Stimulated activated CD8-positive, alpha-beta memory T cell treated with anti-CD3 and anti-CD28 coated beads, Interleukin-4, amount 100 ng/mL, for 24 hours (primary cell): ENCODE measurements at regions not wholly inside any gene's neighbourhood (a gene's known extent, or its start where the extent isn't known, plus 50 kb on each side); places are given as distances from the start of the nearest gene placed in this dataset.
"Not testable (repeated sequence)": the region's sequence is repeated elsewhere in the genome, so short reads cannot be mapped to it uniquely, and the experiment has no call there.

Experiments
- DNase-seq: peaks from one replicate; pipeline ENCODE4 v3.0.0-alpha.2; 2020; ENCODE audit warnings: low read depth

DNA sequence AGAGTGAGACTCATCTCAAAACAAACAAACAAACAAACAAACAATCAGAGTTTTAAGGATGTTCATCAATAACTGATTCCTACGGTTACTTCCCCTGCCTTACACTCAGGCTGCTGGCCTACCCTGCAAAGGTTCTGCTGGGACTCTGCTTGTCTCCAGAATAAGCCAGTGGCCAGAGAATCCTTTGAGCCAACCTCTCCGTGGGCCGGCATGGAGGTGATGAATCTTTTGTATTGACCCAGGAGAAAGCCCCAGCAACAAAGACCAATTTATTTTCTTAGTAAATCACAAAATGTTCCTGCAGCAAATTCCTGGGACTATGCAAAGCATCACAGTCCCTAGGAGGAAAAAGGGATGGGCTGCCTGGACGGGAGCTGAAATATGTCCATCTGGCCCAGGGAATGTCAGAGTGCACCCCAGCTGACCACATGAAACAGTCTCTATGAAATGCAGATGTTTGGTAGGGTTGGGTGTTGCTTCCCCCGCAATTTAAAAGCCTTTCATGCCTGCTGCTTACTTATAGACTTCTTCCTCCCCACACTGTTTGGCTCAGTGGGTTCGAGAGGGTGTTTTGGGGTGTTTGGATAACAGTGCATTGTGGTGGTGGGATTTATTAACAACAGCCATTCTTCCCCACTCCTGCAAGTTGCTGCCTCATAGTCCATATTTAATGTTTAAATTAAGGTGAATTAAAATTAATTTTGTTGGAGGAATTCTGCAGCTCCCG lies 185.9 kb upstream of the IRF2BP2 start:
- not testable (repeated sequence) for DNase-seq

- not testable (repeated sequence) for DNase-seq
Observed at GRCh38 chr1:234795007-234795406, 185.0 kb upstream of the IRF2BP2 start.

DNA sequence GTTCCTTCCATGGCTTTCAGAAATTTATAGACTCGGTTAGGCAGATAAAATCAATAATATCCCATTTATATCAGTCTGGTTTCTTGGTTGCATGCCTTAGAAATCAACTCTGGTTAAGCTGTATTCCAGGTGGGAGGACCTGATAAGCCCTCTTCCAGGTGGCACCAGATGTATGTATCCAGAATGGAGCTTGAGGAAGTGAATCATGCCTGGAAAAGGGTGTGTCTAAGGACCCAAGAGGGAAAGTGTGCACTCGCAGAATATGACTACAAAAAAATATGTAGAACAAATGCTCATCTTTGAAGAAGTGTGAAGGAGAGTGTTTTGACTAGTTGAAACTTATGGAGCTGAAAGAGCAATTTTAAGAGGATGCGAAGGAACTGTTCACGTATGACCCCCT lies 184.5 kb upstream of the IRF2BP2 start:
- DNase-seq: not testable (repeated sequence)

GRCh38 chr1:234793924-234794323 lies 183.9 kb upstream of the IRF2BP2 start:
- DNase-seq: not testable (repeated sequence)

- DNase-seq: not testable (repeated sequence)
Observed at GRCh38 chr1:234792221-234792864, 182.4 kb upstream of the IRF2BP2 start.

- not testable (repeated sequence) for DNase-seq
Observed at GRCh38 chr1:234791615-234792014, 181.6 kb upstream of the IRF2BP2 start.

DNA sequence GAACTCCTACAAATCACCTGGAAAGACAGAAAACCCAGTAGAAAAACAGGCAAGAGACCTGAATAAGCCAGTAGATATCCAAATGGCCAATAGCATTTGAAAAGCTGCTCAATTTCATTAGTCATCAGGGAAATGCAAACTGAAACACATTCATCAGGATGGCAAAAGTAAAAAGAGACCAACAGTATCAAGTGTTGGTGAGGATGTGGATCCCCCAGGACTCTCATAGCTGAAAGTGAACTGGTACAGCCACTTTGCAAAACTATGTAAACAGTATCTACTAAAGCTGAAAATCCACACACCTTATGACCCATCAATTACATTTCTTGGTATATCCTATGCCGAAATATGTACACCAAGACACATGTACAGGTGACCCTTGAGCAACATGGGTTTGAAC lies 180.4 kb upstream of the IRF2BP2 start:
- DNase-seq: not testable (repeated sequence)

DNA sequence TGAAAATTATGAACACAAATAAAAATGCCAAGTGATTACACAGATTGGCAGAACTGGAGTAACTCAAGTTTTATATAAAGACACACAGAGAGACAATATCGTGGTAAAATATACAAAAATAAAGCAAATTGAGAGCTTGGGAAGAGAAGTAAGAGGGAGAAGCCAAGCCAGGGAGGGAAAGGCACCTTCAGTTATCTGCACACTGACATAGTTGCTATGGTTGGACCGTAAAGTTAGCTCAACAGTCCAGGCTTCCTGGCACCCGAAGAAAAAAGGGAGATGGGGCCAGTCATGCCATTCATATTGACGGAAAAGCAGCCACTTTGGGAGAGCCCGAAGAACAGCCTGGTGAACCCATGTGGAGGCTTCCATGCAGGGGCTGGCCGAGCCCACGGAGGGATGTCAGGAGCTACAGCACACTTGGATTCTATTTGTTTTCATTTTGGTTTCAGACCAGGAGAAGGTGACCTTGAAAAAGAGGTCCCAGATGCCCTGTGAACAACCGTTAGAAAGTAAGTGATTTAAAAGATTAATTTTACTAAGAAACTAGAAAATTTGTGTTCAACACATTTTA lies 177.1 kb upstream of the IRF2BP2 start:
- DNase-seq: not testable (repeated sequence)

- not testable (repeated sequence) for DNase-seq
Observed at GRCh38 chr1:234785922-234786321, 175.9 kb upstream of the IRF2BP2 start.

DNA sequence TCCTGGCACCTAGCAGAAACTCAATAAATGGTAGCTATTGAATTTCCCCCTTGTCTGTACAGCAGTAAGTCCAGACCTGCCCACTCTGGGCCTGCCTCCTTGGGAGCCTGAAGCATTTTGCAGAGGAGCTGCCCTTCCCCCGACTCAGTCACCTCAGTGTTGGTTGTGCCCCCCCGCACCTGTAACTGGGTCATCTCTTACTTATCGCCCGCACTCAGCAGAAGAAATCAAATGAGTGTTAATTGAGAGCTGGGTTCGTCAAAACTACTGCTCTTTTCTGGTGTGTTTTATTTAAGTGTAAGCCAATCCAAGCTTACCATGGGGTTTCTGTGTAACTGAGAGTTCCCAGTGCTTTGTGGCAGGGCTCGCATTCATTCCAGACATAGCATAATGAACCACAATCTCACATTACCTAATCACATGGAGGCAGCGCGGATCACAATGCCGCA lies 175.5 kb upstream of the IRF2BP2 start:
- DNase-seq: not testable (repeated sequence)

DNA sequence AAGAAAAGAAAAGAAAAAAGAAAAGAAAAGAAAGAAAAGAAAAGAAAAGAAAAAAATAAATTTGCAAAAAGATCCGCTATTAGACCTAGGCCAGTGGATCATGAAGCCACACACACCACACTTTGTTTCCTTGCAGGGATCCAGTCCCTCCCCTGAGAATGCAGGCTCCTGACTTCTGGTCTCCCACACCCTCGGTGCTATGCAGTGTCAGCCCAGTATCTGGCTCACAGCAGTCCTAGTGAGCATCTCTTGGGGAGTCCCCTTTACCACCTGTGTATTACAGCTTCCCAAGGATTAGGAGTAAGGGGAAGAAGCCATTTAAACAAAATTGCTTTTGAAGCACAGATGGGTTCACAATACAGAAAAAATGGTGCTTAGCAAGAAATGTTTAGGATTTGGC lies 174.1 kb upstream of the IRF2BP2 start:
- DNase-seq: not testable (repeated sequence)

GRCh38 chr1:234782791-234783190 lies 172.8 kb upstream of the IRF2BP2 start:
- no peak for DNase-seq

GRCh38 chr1:234782105-234782751 lies 172.2 kb upstream of the IRF2BP2 start:
- no peak for DNase-seq

GRCh38 chr1:234781241-234782065 lies 171.5 kb upstream of the IRF2BP2 start:
- DNase-seq: no peak

DNA sequence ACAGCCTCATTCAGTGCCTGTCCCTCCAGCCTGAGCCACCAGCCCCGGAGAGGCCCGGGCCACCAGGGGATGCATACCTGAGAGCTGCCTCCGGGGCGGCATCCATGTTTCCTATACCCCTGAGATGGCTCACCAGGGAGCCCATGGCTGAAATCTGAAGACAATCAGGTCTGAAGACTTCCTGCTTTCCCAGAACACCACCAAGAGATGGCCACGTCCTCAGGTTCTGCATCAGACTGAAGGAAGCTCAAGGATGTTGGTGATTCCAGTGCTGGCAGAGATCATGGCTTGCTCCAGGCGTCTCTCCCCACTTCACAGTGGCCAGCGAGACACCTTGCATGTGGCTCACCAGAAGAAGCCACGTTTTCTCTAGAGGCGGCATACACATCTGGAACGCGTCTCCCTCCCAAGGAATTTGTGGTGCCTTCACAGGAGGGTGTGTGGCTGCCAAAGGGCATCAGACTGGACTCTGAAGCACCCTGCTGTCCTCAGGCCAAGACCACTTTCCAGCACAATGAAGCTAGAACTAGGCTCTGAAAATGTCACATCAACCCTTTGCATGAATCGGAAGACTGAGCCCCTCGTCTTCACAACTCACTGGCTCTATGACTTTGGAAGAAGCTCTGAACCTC lies 170.7 kb upstream of the IRF2BP2 start:
- DNase-seq: no peak

GRCh38 chr1:234780112-234780511 lies 170.1 kb upstream of the IRF2BP2 start:
- DNase-seq: no peak

GRCh38 chr1:234779600-234779999 lies 169.6 kb upstream of the IRF2BP2 start:
- DNase-seq: not testable (repeated sequence)

DNA sequence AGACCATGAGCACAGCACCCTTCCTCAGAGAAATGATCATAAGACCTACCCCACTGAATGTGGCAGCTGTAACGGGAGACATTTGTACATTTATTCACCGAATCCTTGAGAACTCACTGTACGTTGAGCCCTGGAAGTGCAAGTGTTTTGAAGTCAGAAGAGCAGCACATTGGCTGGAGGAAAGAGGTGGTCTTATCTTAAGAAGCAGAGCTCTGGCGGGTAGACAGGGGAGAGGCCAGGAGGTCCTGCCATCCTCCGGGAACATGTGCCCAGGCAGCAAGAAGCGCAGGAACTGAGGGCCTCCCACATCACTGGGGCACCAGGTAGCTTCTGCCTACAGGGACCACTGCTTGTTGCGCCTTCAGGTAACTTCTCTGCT lies 169.2 kb upstream of the IRF2BP2 start:
- DNase-seq: no peak

GRCh38 chr1:234778221-234779159 lies 168.5 kb upstream of the IRF2BP2 start:
- no peak for DNase-seq

- DNase-seq: no peak
Observed at GRCh38 chr1:234777856-234778220, 167.9 kb upstream of the IRF2BP2 start.
